GM12892 (cell line): ENCODE measurements at regions not wholly inside any gene's neighbourhood (a gene's known extent, or its start where the extent isn't known, plus 50 kb on each side); places are given as distances from the start of the nearest gene placed in this dataset.

Source experiments
- POLR2A ChIP-seq: IDR thresholded peaks from 2 replicates; pipeline ENCODE4 v1.6.1; 2011; ENCODE audit warnings: low read depth, low read length, control low read depth
- POLR2AphosphoS5 ChIP-seq: IDR thresholded peaks from 2 replicates; pipeline ENCODE4 v1.6.1; 2011; ENCODE audit warnings: low read depth, low read length, control low read depth

DNA sequence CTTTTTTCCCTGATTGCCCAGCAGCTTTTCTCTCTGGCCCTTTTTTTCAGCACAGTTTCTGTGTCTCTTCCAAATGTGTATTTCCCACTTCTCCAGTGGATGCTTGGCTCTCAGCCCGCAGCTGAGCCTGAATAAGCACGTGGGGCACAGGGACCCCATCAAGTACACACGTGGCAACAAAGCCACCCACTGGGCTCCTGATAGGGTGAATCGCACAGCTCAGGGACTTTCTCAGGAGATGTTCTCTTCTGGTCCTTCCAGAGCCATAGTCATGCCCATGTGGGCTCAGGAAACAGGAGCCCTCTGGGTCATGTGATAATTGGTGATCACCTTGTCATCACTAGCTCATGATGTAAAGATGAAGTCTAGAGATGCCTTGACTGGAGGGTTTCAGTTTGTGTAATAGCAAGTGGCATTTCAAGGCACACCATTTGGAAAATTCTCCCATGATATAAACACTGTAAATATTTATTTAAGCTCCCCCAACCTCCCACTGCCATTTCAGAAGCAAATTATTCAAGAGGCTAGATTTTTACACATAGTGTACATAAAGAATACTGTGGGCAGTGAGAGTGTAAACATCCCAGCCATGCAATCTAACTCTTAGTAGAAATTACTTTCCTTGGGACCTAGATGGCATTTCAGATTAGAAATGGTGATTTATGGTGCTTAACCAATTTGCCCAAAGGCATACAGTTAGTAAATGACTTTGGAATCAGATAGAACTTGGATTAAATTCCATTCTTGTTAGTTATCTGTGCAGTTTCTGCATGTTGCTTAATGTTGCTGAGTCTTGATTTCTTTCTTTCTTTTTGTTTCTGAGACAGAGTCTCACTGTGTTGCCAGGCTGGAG, 597.5 kb downstream of the SLC4A3 start:
- no peak for TF ChIP-seq POLR2AphosphoS5
- TF ChIP-seq POLR2A, result no peak
